B cell (primary cell): ENCODE measurements at regions not wholly inside any gene's neighbourhood (a gene's known extent, or its start where the extent isn't known, plus 50 kb on each side); places are given as distances from the start of the nearest gene placed in this dataset.

Experiments used
- ATAC-seq: fragments of 200-7000 bp; cut with Tn5 transposase; one replicate; pipeline ENCODE4 v1.10.0; 2021; ENCODE audit warnings: low read depth, mild to moderate bottlenecking, moderate number of reproducible peaks, moderate library complexity
- CTCF ChIA-PET: fragments of 350-600 bp; sonication (Branson Sonifier 250); formaldehyde crosslinking; loops from one replicate; lab custom pipeline; 2021; ENCODE audit warnings: antibody characterized with exemption, inconsistent platforms; lab: Charles Lee
- POLR2A ChIA-PET: fragments of 350-600 bp; sonication (Branson Sonifier 250); formaldehyde crosslinking; loops from one replicate; lab custom pipeline; 2021; ENCODE audit warnings: antibody characterized with exemption; lab: Charles Lee
- DNase-seq: peaks from one replicate; pipeline ENCODE4 v3.0.0; 2013
- H2AFZ ChIP-seq: 2 replicates; pipeline ENCODE4 v1.6.1; 2012; ENCODE audit warnings: mild to moderate bottlenecking, low read depth, low read length; ENCODE audit not compliant: insufficient read depth, poor library complexity, severe bottlenecking
- H3K27ac ChIP-seq, 2 donors: 1 replicate in 1 of 2; 2 replicates in 1 of 2; pipeline ENCODE4 v1.5.1; 2012 to 2013; ENCODE audit warnings: low read length in 2 of 2, mild to moderate bottlenecking in 2 of 2, moderate library complexity in 1 of 2
- H3K27me3 ChIP-seq, 4 experiments: fragments of 200-600 bp in 1 of 4; sonication (generic) in 1 of 4; replicated peaks in 1 of 4; 1 replicate in 2 of 4; 2 replicates in 2 of 4; pipeline versions ENCODE4 v1.6.1 to v1.7.0; 2013 to 2016; ENCODE audit warnings: low read length in 3 of 4, mild to moderate bottlenecking in 2 of 4, mixed read lengths in 1 of 4, moderate library complexity in 1 of 4; ENCODE audit not compliant: insufficient read depth in 4 of 4, control insufficient read depth in 3 of 4; ENCODE audit errors: control extremely low read depth in 1 of 4
- H3K36me3 ChIP-seq, 2 experiments: replicated peaks in 1 of 2; 1 replicate in 1 of 2; 2 replicates in 1 of 2; pipeline versions ENCODE4 v1.6.1 to v1.7.1; 2013; ENCODE audit warnings: low read length in 1 of 2; ENCODE audit not compliant: insufficient read depth in 2 of 2, control insufficient read depth in 1 of 2; ENCODE audit errors: control extremely low read depth in 1 of 2, extremely low read depth in 1 of 2
- H3K4me1 ChIP-seq, 2 donors: fragments of 200-600 bp in 1 of 2; sonication (generic) in 1 of 2; 1 replicate in 1 of 2; 2 replicates in 1 of 2; pipeline versions ENCODE4 v1.5.1 to v1.6.1; 2013 to 2017; ENCODE audit warnings: low read length in 2 of 2; ENCODE audit not compliant: control insufficient read depth in 2 of 2, insufficient read depth in 2 of 2
- H3K4me2 ChIP-seq: replicated peaks from 2 replicates; pipeline ENCODE3; 2012; ENCODE audit warnings: mild to moderate bottlenecking, low read depth, low read length; ENCODE audit not compliant: poor library complexity, severe bottlenecking
- H3K4me3 ChIP-seq, 5 experiments: fragments of 200-600 bp in 1 of 5; sonication (generic) in 1 of 5; 1 replicate in 3 of 5; 2 replicates in 2 of 5; pipeline versions ENCODE4 v1.5.1 to v1.7.0; 2011 to 2016; ENCODE audit warnings: low read length in 4 of 5, mild to moderate bottlenecking in 4 of 5, low read depth in 2 of 5, control low read depth in 1 of 5, moderate library complexity in 1 of 5; ENCODE audit not compliant: insufficient read depth in 1 of 5; ENCODE audit errors: control extremely low read depth in 1 of 5, extremely low read depth in 1 of 5
- H3K79me2 ChIP-seq: fragments of 200-600 bp; sonication (generic); one replicate; pipeline ENCODE4 v1.6.0; 2016; ENCODE audit warnings: low read length; ENCODE audit not compliant: control insufficient read depth, insufficient read depth
- H3K9ac ChIP-seq: fragments of 200-600 bp; sonication (generic); 2 replicates; pipeline ENCODE4 v1.6.1; 2017; ENCODE audit warnings: mild to moderate bottlenecking, low read length, moderate library complexity
- H3K9me3 ChIP-seq, 3 donors: one replicate each; pipeline versions ENCODE4 v1.6.1 to v1.7.1; 2013; ENCODE audit warnings: low read length in 2 of 3; ENCODE audit not compliant: control insufficient read depth in 2 of 3, insufficient read depth in 1 of 3; ENCODE audit errors: control extremely low read depth in 1 of 3
- H4K20me1 ChIP-seq: 2 replicates; pipeline ENCODE4 v1.6.0; 2012; ENCODE audit warnings: mild to moderate bottlenecking, low read length; ENCODE audit not compliant: insufficient read depth, control insufficient read depth, poor library complexity, severe bottlenecking
- H3K27ac Mint-ChIP-seq: one replicate; pipeline ENCODE4 v1.8.0; 2021; ENCODE audit warnings: mixed read lengths
- H3K27me3 Mint-ChIP-seq: one replicate; pipeline ENCODE4 v1.8.0; 2021; ENCODE audit warnings: mixed read lengths
- H3K4me1 Mint-ChIP-seq: one replicate; pipeline ENCODE4 v1.8.0; 2021; ENCODE audit warnings: mixed read lengths
- H3K4me3 Mint-ChIP-seq: one replicate; pipeline ENCODE4 v1.8.0; 2021; ENCODE audit warnings: mixed read lengths
- H3K9me3 Mint-ChIP-seq: one replicate; pipeline ENCODE4 v1.8.0; 2022; ENCODE audit warnings: mixed read lengths; ENCODE audit not compliant: insufficient read depth
- EZH2 ChIP-seq: IDR thresholded peaks from 2 replicates; pipeline ENCODE4 v1.6.1; 2012; ENCODE audit warnings: borderline replicate concordance, low read depth, mild to moderate bottlenecking, moderate library complexity, low read length; ENCODE audit not compliant: insufficient read depth, poor library complexity, severe bottlenecking
- WGBS: methylation state at CpG from one replicate; pipeline ENCODE4 v1.1.5; 2013; ENCODE audit warnings: missing lambda C conversion rate; ENCODE audit not compliant: insufficient coverage; 5-methylcytosine and 5-hydroxymethylcytosine counted together
- intact Hi-C: fragments of 100-400 bp; cut with micrococcal nuclease; formaldehyde crosslinking; loops from one replicate; pipeline ENCODE4 v1.10.0; 2022
- TF ChIP-seq, protein P1 (sequence below): fragments of 200-600 bp; IDR thresholded peaks from one replicate; pipeline ENCODE4 v1.8.0; 2022; ENCODE audit warnings: antibody characterized with exemption, mild to moderate bottlenecking

DNA sequence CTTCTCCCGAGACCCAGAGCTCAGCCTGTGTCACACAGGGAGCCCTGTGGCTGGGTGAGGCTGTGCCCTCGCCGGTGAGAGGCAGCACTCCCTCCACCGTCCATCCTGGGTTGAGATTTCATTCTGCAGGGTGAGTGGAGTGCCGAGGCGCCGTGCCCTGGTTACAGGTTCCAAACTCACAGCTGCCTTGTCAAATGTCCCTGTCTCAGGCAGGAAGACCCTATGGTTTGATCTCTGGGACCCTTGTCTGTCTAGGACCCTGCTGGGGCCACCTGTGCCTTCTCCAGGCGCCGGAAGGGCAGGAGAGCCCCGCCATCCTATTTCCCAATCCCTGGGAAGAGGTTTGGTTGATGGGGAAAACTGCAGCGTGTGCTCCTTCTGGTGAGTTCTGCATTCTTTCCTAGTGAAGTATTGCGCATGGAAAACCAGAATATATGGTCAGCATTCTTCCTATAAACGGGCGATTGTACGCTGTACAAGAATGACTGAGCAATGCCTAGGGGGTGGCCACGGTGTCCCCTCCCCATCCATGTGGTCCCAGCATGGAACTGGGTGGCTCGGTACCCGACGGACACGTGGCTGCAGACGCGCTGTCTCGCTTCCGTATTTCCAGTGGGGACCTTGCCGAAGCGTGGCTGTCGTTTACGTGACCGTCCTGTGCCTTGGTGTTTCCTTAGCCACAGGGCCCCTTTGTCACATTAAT is 95.9 kb upstream of the COL5A1 start:
- Histone ChIP-seq H3K4me2 (no peak overlapping the region), H3K27ac (no peak overlapping the region), H3K4me1 (no peaks in the 10 kb centered on the region), H3K9ac (no peak overlapping the region), H4K20me1 (no peaks in the 10 kb centered on the region), H3K36me3 (no peaks in the 10 kb centered on the region), H3K9me3 (peaks cover 0 to 19% (median 0%) of the 10 kb centered on the region in 3 donors), H2AFZ (no peak overlapping the region), H3K4me3 (no peak overlapping the region), H3K79me2 (no peaks in the 10 kb centered on the region), H3K27me3 (no peaks in the 10 kb centered on the region)
- intact Hi-C loops, result no loop called here
- ATAC-seq (no peak), DNase-seq (no peak)
- TF ChIP-seq, protein P1, sequence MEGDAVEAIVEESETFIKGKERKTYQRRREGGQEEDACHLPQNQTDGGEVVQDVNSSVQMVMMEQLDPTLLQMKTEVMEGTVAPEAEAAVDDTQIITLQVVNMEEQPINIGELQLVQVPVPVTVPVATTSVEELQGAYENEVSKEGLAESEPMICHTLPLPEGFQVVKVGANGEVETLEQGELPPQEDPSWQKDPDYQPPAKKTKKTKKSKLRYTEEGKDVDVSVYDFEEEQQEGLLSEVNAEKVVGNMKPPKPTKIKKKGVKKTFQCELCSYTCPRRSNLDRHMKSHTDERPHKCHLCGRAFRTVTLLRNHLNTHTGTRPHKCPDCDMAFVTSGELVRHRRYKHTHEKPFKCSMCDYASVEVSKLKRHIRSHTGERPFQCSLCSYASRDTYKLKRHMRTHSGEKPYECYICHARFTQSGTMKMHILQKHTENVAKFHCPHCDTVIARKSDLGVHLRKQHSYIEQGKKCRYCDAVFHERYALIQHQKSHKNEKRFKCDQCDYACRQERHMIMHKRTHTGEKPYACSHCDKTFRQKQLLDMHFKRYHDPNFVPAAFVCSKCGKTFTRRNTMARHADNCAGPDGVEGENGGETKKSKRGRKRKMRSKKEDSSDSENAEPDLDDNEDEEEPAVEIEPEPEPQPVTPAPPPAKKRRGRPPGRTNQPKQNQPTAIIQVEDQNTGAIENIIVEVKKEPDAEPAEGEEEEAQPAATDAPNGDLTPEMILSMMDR, result no peak
- no peak for TF ChIP-seq EZH2
- H3K4me1 Mint-ChIP-seq, result no peaks in the 10 kb centered on the region
- H3K4me3 Mint-ChIP-seq, result no peak overlapping the region
- ChIA-PET POLR2A (no interaction called here), CTCF (no interaction called here)
- no peaks in the 10 kb centered on the region for H3K9me3 Mint-ChIP-seq
- no peak overlapping the region for H3K27ac Mint-ChIP-seq
- 57% methylated on average over 29 of the region's 29 CpGs for WGBS
- peaks cover 4% of the 10 kb centered on the region for H3K27me3 Mint-ChIP-seq

DNA sequence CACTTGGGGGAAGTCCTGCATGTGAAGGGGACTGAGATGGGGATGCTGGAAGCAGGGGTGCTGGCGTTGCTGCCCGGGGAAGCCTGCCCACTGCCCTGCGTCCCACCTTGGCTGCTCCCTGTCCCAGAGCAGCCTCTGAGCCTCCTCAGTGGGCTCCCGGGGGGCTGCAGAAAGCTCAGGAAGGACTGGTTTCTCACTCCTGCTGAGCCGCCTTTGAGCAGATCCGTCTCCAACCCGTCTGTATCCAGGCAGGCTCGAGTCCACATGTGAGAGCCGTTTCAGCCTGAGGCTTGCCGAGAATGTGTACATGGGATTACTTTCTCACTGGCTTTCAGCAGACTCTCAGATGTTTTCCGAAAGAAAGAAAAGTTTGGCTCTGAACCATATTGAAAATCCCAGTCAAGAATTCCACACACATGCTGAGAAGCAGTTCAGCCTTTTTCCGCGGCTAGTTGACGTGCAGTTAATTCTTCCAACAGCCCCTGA is 95.3 kb upstream of the COL5A1 start:
- no peak overlapping the region for H3K4me2 ChIP-seq
- peaks cover 0 to 17% (median 0%) of the 10 kb centered on the region in 3 donors for H3K9me3 ChIP-seq
- ATAC-seq, result no peak
- H3K79me2 ChIP-seq, result no peaks in the 10 kb centered on the region
- TF ChIP-seq, protein P1, result no peak
- no peak for TF ChIP-seq EZH2
- no peak overlapping the region for H2AFZ ChIP-seq
- H3K4me1 ChIP-seq, result no peaks in the 10 kb centered on the region
- no peak for DNase-seq
- H3K27ac ChIP-seq, result no peak overlapping the region
- peaks cover 8% of the 10 kb centered on the region for H3K27me3 Mint-ChIP-seq
- peaks cover 0 to 3% (median 0%) of the 10 kb centered on the region in 4 experiments for H3K27me3 ChIP-seq
- no peak overlapping the region for H3K9ac ChIP-seq
- no peaks in the 10 kb centered on the region for H3K9me3 Mint-ChIP-seq
- no peak overlapping the region for H3K4me3 ChIP-seq
- ChIA-PET POLR2A (no interaction called here), CTCF (no interaction called here)
- no peak overlapping the region for H3K27ac Mint-ChIP-seq
- H3K4me3 Mint-ChIP-seq, result no peak overlapping the region
- 85% methylated on average over 14 of the region's 14 CpGs for WGBS
- no peaks in the 10 kb centered on the region for H3K4me1 Mint-ChIP-seq
- no peaks in the 10 kb centered on the region for H4K20me1 ChIP-seq
- H3K36me3 ChIP-seq, result no peaks in the 10 kb centered on the region
- intact Hi-C loops, result no loop called here
